ENCODE measurements at regions not wholly inside any gene's neighbourhood (a gene's known extent, or its start where the extent isn't known, plus 50 kb on each side); places are given as distances from the start of the nearest gene placed in this dataset.

GRCh38 chr3:30384546-30385072, 221.8 kb upstream of the TGFBR2 start:
- TF ChIP-seq CTCF (conservative IDR thresholded peaks at IDR 0.05; ENCODE audit: low read length) (no peak), EZH2phosphoT487 (IDR thresholded peaks at IDR 0.05; ENCODE audit: borderline replicate concordance) (no peak)
- H3K4me2 ChIP-seq (ENCODE audit: low read depth, low read length, poor library complexity, severe bottlenecking): no peak overlapping the region

GRCh38 chr3:30393079-30393478, 213.3 kb upstream of the TGFBR2 start:
- no peaks in the 10 kb centered on the region for H3K4me1 ChIP-seq (ENCODE audit: insufficient read depth, low read length, poor library complexity, severe bottlenecking)
- no peaks in the 10 kb centered on the region for H3K9me2 ChIP-seq (replicated peaks; ENCODE audit: low read depth, low read length)
- H3K4me2 ChIP-seq (ENCODE audit: low read depth, low read length, poor library complexity, severe bottlenecking): no peak overlapping the region
- no peaks in the 10 kb centered on the region for H3K79me2 ChIP-seq (ENCODE audit: insufficient read depth, low read length)
- H2AFZ ChIP-seq (ENCODE audit: low read length): no peak overlapping the region
- H3K36me3 ChIP-seq (ENCODE audit: insufficient read depth, low read length): no peaks in the 10 kb centered on the region
- no peaks in the 10 kb centered on the region for H3K9me3 ChIP-seq (ENCODE audit: insufficient read depth, low read depth, low read length)
- H3K9ac ChIP-seq (ENCODE audit: low read depth, low read length, poor library complexity, severe bottlenecking): no peak overlapping the region
- no peaks in the 10 kb centered on the region for H3K27me3 ChIP-seq (ENCODE audit: insufficient read depth, low read length, poor library complexity, severe bottlenecking)
- H3F3A ChIP-seq (ENCODE audit: low read depth): no peaks in the 10 kb centered on the region
- no peak for TF ChIP-seq EZH2phosphoT487 (IDR thresholded peaks at IDR 0.05; ENCODE audit: borderline replicate concordance)
- TF ChIP-seq CTCF (conservative IDR thresholded peaks at IDR 0.05; ENCODE audit: low read length): no peak
- H4K20me1 ChIP-seq (ENCODE audit: insufficient read depth, low read length, poor library complexity, severe bottlenecking): no peaks in the 10 kb centered on the region
- H3K4me3 ChIP-seq (ENCODE audit: low read length, poor library complexity, severe bottlenecking): no peak overlapping the region

More at GRCh38 chr3:30384546-30385072, 221.8 kb upstream of the TGFBR2 start:
- H2AFZ ChIP-seq (ENCODE audit: low read length): no peak overlapping the region
- no peak overlapping the region for H3K4me3 ChIP-seq (ENCODE audit: low read length, poor library complexity, severe bottlenecking)
- no peaks in the 10 kb centered on the region; the same call in 1 of the 2 replicates for H3K9me3 ChIP-seq (ENCODE audit: insufficient read depth, low read depth, low read length)
- H3K27me3 ChIP-seq (ENCODE audit: insufficient read depth, low read length, poor library complexity, severe bottlenecking): no peaks in the 10 kb centered on the region
- no peaks in the 10 kb centered on the region for H4K20me1 ChIP-seq (ENCODE audit: insufficient read depth, low read length, poor library complexity, severe bottlenecking)
- no peaks in the 10 kb centered on the region for H3F3A ChIP-seq (ENCODE audit: low read depth)
- H3K9ac ChIP-seq (ENCODE audit: low read depth, low read length, poor library complexity, severe bottlenecking): no peak overlapping the region
- no peaks in the 10 kb centered on the region for H3K4me1 ChIP-seq (ENCODE audit: insufficient read depth, low read length, poor library complexity, severe bottlenecking)
- H3K9me2 ChIP-seq (replicated peaks; ENCODE audit: low read depth, low read length): no peaks in the 10 kb centered on the region
- H3K36me3 ChIP-seq (ENCODE audit: insufficient read depth, low read length): no peaks in the 10 kb centered on the region
- H3K79me2 ChIP-seq (ENCODE audit: insufficient read depth, low read length): no peaks in the 10 kb centered on the region

GRCh38 chr3:30397030-30397429, 209.4 kb upstream of the TGFBR2 start:
- Histone ChIP-seq H3K9me3 (ENCODE audit: insufficient read depth, low read depth, low read length) (no peaks in the 10 kb centered on the region), H3K4me1 (ENCODE audit: insufficient read depth, low read length, poor library complexity, severe bottlenecking) (peaks cover 12% of the 10 kb centered on the region), H3F3A (ENCODE audit: low read depth) (no peaks in the 10 kb centered on the region), H3K79me2 (ENCODE audit: insufficient read depth, low read length) (no peaks in the 10 kb centered on the region), H3K9me2 (replicated peaks; ENCODE audit: low read depth, low read length) (no peaks in the 10 kb centered on the region), H4K20me1 (ENCODE audit: insufficient read depth, low read length, poor library complexity, severe bottlenecking) (no peaks in the 10 kb centered on the region), H3K27me3 (ENCODE audit: insufficient read depth, low read length, poor library complexity, severe bottlenecking) (no peaks in the 10 kb centered on the region), H3K4me3 (ENCODE audit: low read length, poor library complexity, severe bottlenecking) (no peak overlapping the region), H3K36me3 (ENCODE audit: insufficient read depth, low read length) (no peaks in the 10 kb centered on the region), H3K9ac (ENCODE audit: low read depth, low read length, poor library complexity, severe bottlenecking) (no peak overlapping the region), H3K4me2 (ENCODE audit: low read depth, low read length, poor library complexity, severe bottlenecking) (no peak overlapping the region), H2AFZ (ENCODE audit: low read length) (no peak overlapping the region)
- TF ChIP-seq CTCF (conservative IDR thresholded peaks at IDR 0.05; ENCODE audit: low read length) (no peak), EZH2phosphoT487 (IDR thresholded peaks at IDR 0.05; ENCODE audit: borderline replicate concordance) (no peak)
